ENCODE measurements at regions not wholly inside any gene's neighbourhood (a gene's known extent, or its start where the extent isn't known, plus 50 kb on each side); places are given as distances from the start of the nearest gene placed in this dataset.
A peak's percentile ranks its signal among the peaks of the same experiment; 100 is the strongest.

DNA sequence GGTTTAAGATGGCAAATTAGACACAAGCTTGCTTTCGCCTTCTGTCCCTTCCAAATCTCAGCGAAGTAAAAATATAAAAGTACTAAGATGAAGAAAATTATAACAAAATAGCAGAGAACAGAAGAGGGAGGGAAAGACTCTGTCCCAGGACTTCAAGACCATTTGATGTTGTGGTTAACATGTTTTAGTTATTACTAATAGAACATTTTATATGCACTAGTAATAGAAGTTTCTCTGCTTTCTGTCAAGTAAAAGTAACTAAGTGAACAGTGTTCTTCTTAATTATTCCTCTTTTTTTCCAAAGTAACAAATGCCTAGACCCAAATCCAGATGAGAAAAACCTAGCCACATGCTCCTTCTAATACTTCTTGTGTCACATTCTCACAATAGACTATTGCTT is 85.1 kb upstream of the DAAM1 start:
- H3K27me3 Mint-ChIP-seq (ENCODE audit: low read depth) = peaks cover 4% of the 10 kb centered on the region
- peaks cover 13% of the 10 kb centered on the region for H3K9me3 Mint-ChIP-seq
- H3K4me3 Mint-ChIP-seq = no peak overlapping the region
- TF ChIP-seq, protein P1, sequence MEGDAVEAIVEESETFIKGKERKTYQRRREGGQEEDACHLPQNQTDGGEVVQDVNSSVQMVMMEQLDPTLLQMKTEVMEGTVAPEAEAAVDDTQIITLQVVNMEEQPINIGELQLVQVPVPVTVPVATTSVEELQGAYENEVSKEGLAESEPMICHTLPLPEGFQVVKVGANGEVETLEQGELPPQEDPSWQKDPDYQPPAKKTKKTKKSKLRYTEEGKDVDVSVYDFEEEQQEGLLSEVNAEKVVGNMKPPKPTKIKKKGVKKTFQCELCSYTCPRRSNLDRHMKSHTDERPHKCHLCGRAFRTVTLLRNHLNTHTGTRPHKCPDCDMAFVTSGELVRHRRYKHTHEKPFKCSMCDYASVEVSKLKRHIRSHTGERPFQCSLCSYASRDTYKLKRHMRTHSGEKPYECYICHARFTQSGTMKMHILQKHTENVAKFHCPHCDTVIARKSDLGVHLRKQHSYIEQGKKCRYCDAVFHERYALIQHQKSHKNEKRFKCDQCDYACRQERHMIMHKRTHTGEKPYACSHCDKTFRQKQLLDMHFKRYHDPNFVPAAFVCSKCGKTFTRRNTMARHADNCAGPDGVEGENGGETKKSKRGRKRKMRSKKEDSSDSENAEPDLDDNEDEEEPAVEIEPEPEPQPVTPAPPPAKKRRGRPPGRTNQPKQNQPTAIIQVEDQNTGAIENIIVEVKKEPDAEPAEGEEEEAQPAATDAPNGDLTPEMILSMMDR (IDR thresholded peaks at IDR 0.05; ENCODE audit: unreplicated experiment in 3 of 3) = no peak
- H3K27ac Mint-ChIP-seq = no peak overlapping the region
- no peaks in the 10 kb centered on the region for H3K36me3 Mint-ChIP-seq (ENCODE audit: low read depth)
- peaks cover 32% of the 10 kb centered on the region for H3K4me1 Mint-ChIP-seq

DNA sequence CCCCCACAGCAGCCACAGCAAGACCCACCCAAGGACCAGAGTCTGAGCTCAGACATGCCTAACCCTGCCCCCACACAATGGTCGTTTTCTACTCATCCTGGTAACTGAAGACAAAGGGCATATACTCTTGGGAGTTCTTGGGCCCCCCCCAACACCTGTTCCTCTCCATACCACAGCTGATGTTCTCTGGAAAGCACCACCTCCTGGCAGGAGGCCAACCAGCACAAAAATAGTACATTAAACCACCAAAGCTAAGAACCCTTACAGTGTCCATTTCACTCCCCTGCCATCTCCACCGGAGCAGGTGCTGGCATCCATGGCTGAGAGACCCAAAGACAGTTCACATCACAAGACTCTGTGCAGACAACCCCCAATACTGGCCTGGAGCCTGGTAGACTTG is 80.6 kb upstream of the DAAM1 start:
- Mint-ChIP-seq H3K4me3 (peak overlapping the region in 1 of 3 experiments; percentile 59), H3K4me1 (peaks cover 22% of the 10 kb centered on the region), H3K36me3 (ENCODE audit: low read depth) (no peaks in the 10 kb centered on the region), H3K27me3 (ENCODE audit: low read depth) (peaks cover 4% of the 10 kb centered on the region), H3K9me3 (peaks cover 26% of the 10 kb centered on the region), H3K27ac (peak overlapping the region; percentile 69 to 90 (median 77))
- TF ChIP-seq, protein P1 (IDR thresholded peaks at IDR 0.05; ENCODE audit: unreplicated experiment in 3 of 3) = no peak

DNA sequence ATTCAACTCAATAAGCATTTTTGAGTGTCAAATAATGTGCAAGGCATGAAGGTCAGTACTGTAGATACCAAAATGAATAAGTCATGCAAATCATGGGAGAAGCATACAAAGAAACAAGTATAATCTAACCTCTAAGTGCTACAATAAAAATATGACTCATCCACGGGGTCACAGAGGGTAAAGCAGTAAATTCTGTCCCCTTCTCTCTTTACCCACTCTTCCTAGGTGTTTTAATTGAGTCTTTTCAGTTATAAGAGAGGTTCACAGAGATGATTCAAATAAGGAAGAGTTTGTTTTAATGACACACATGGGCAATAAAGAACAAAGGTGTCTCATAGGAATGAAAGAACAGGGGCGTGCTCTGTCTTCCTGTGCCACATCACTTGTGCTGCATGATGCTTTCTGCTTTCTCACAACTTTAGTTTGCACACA is 71.5 kb upstream of the DAAM1 start:
- peaks cover 2% of the 10 kb centered on the region for H3K9me3 Mint-ChIP-seq
- H3K36me3 Mint-ChIP-seq (ENCODE audit: low read depth) = no peaks in the 10 kb centered on the region
- TF ChIP-seq, protein P1 (IDR thresholded peaks at IDR 0.05; ENCODE audit: unreplicated experiment in 3 of 3) = no peak
- no peaks in the 10 kb centered on the region for H3K27me3 Mint-ChIP-seq (ENCODE audit: low read depth)
- no peak overlapping the region for H3K4me3 Mint-ChIP-seq
- peaks cover 46% of the 10 kb centered on the region for H3K4me1 Mint-ChIP-seq
- H3K27ac Mint-ChIP-seq = no peak overlapping the region

DNA sequence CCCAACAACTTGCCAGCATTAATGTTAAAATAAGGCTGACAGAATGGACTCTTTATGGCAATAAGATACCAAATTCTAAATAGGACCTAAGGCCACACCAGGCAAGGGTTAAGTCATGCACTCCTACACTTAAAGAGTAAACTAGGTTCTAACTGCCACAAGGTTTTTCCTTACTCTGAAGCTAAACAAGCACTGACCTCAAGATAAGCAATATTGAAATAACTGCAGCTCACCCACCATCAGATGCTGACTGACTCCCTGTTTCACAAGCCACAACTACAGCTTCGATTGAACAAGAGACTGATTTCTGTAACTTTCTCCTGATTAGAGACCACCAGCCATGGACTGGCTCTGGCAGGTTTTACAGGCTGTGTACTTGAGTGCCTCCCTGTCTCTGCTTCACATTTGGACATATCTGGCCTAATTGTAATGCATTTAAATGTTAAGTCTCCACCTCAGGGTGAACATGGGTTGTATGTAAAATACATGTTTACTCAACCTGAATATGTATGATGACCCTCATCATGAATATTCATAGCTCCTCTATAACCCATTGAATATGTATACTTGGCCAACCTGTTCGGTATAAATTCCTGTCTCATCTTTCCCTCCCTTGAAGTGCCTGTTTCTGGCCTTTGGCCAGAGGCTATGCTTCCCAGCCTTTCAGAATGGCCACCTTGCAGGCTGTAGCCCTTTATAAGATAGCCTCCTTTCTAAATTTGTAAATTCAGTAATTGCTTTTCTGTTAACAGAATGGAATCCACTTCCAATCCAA is 70.5 kb upstream of the DAAM1 start:
- H3K36me3 Mint-ChIP-seq (ENCODE audit: low read depth) = no peaks in the 10 kb centered on the region
- H3K27ac Mint-ChIP-seq = peak overlapping the region in 1 of 3 experiments; percentile 4
- H3K4me1 Mint-ChIP-seq = peaks cover 52% of the 10 kb centered on the region
- H3K27me3 Mint-ChIP-seq (ENCODE audit: low read depth) = no peaks in the 10 kb centered on the region
- TF ChIP-seq, protein P1 (IDR thresholded peaks at IDR 0.05; ENCODE audit: unreplicated experiment in 3 of 3) = no peak
- H3K4me3 Mint-ChIP-seq = no peak overlapping the region
- H3K9me3 Mint-ChIP-seq = no peaks in the 10 kb centered on the region

DNA sequence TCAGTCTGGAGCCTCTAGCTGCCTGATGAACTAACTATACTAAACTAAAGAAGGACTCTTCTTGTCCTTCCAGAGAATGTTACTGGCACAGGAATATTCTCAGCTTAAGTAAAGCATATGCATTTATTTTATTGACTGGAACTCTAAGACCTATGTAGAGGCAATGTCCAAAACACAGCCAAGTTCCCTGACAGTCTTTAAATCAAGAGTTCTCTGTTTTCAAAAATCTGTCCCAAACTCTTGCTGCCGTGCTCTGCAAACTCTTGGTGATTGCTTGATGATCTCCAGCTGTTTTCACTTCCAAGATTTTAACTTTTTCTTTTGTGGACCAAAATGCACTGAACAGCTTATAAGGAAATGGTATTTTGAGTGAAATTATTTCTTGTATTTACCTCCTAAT is 67.5 kb upstream of the DAAM1 start:
- H3K9me3 Mint-ChIP-seq = no peaks in the 10 kb centered on the region
- peak overlapping the region in 1 of 3 experiments; percentile 27 for H3K4me3 Mint-ChIP-seq
- H3K27me3 Mint-ChIP-seq (ENCODE audit: low read depth) = no peaks in the 10 kb centered on the region
- peaks cover 59% of the 10 kb centered on the region for H3K4me1 Mint-ChIP-seq
- peak overlapping the region; percentile 88 to 94 (median 93) for H3K27ac Mint-ChIP-seq
- H3K36me3 Mint-ChIP-seq (ENCODE audit: low read depth) = no peaks in the 10 kb centered on the region
- TF ChIP-seq, protein P1 (IDR thresholded peaks at IDR 0.05; ENCODE audit: unreplicated experiment in 3 of 3) = no peak

DNA sequence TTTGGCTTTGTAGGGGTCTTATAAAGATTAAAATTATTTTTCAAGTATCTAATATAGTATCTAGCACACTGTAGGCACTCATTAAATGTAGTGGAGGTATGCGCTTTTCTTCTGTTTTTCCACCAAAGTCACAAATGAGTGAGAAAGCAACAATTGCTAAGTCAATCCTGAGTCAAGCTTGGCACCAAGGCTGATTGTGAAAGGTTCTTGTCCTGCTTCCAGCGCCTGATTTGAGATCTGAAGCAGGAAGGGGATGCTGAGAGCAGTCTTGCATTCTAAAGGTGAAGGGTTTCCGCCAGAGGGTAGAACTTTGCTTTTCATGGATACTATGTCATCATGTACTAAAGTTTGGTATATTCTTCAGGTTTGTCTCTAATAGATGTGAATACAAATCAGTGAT is 64.9 kb upstream of the DAAM1 start:
- TF ChIP-seq, protein P1 (IDR thresholded peaks at IDR 0.05; ENCODE audit: unreplicated experiment in 3 of 3) = no peak
- Mint-ChIP-seq H3K4me3 (no peak overlapping the region), H3K27ac (peak overlapping the region in 2 of 3 experiments; percentile 19 to 74), H3K9me3 (no peaks in the 10 kb centered on the region), H3K36me3 (ENCODE audit: low read depth) (no peaks in the 10 kb centered on the region), H3K27me3 (ENCODE audit: low read depth) (no peaks in the 10 kb centered on the region), H3K4me1 (peaks cover 49% of the 10 kb centered on the region)
